ENCODE measurements at regions not wholly inside any gene's neighbourhood (a gene's known extent, or its start where the extent isn't known, plus 50 kb on each side); places are given as distances from the start of the nearest gene placed in this dataset.

DNA sequence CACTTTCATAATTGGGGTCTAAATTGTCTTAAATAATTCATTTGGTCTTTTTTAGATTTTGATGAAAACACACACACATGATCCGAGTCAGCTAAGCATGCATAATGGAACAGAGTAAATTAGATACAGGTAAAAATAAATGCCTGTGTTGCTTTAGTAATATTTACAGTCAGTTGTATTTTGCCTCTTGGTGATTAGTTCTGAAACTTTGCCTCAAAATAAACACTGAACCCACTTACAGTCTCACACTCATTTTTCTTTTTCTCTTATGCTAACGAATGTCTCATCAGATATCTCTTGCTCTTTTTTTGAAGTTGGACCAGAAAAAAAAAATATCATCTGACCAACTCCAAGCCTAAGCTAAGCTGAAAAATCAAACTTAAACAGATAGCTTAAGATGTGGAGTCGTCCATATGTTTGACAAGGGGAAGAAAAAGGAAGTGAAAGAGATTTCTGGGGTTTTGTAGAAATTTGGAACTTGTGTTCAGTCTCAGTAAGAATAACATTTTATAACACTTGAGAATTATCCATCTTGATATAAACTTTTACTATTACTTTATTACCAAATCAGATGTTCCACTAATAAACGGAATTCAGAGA, 592.5 kb downstream of the RPL10L start:
- peaks cover 0 to 2% of the 10 kb centered on the region in 2 donors for H3K9me3 ChIP-seq (ENCODE audit: control insufficient read depth in 1 of 2, low read length in 2 of 2)
- no peaks in the 10 kb centered on the region for H3K36me3 ChIP-seq (ENCODE audit: control insufficient read depth in 1 of 2, insufficient read depth in 2 of 2, low read length in 2 of 2)
- no peak overlapping the region for H3K27ac ChIP-seq (ENCODE audit: low read length)
- H3K4me3 ChIP-seq (ENCODE audit: low read depth in 1 of 2, low read length in 2 of 2) = no peak overlapping the region
- no peaks in the 10 kb centered on the region for H3K27me3 ChIP-seq (ENCODE audit: low read depth, low read length)
- H3K4me1 ChIP-seq (ENCODE audit: control insufficient read depth in 1 of 2, insufficient read depth in 2 of 2, low read length in 2 of 2) = no peaks in the 10 kb centered on the region

DNA sequence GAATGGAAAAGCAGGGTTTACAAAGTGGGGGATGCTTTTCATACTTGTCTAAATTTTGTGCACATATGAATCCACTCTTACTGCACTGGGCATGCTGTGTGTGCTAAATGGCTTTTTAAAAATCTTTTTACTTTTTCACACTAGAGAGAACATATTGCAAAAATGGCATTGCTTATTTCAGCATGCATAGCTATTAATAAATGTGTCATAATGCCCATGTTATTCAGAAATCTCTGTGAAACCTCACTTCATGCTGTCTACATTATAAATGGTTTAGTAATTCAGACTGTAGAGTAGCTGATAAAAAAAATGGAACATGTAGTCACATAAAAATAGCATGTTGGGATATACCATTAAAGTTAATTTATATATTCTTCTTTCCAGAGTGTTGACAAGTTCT, 593.8 kb downstream of the RPL10L start:
- Histone ChIP-seq H3K9me3 (ENCODE audit: control insufficient read depth in 1 of 2, low read length in 2 of 2) (peaks cover 0 to 2% of the 10 kb centered on the region in 2 donors), H3K27me3 (ENCODE audit: low read depth, low read length) (no peaks in the 10 kb centered on the region), H3K4me1 (ENCODE audit: control insufficient read depth in 1 of 2, insufficient read depth in 2 of 2, low read length in 2 of 2) (no peaks in the 10 kb centered on the region), H3K27ac (ENCODE audit: low read length) (no peak overlapping the region), H3K36me3 (ENCODE audit: control insufficient read depth in 1 of 2, insufficient read depth in 2 of 2, low read length in 2 of 2) (no peaks in the 10 kb centered on the region), H3K4me3 (ENCODE audit: low read depth in 1 of 2, low read length in 2 of 2) (no peak overlapping the region)

DNA sequence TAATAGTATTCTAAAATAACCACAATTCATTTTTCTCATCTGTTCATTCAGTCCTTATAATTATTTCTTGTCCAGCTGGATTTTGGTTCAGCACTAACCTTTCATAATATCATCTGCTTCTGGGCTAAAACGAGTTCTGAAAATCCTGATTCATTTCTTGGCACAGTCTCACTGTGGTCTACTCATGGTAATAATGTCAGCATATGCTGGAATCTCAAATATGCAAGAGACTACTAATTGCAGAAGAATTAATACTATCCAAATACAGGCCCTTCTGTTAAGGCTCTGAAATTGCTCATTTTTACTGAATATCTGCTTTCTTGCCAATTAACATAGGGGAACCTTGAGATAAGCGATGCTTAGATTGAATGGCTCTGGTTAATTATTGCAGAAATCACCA, 597.1 kb downstream of the RPL10L start:
- Histone ChIP-seq H3K27me3 (ENCODE audit: low read depth, low read length) (no peaks in the 10 kb centered on the region), H3K4me1 (ENCODE audit: control insufficient read depth in 1 of 2, insufficient read depth in 2 of 2, low read length in 2 of 2) (no peaks in the 10 kb centered on the region)

DNA sequence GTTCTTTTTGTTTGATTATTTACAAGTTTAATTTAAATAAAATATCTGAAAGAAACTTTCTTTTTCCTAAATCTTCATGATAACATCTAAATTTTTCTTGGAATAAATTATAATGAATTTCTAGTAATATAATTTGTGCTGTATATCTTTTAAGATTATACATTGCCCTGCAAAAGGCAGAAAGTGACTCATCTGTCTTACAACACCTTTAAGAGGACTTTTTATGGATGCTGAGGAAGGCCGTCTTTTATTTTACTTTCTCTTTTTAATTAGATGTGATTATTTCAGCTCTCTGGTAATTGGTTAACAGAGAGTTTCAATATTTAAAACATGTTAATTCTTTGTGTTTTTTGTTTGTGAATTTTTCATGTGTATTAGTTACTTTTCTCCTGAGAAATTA, 598.4 kb downstream of the RPL10L start:
- Histone ChIP-seq H3K4me1 (ENCODE audit: control insufficient read depth in 1 of 2, insufficient read depth in 2 of 2, low read length in 2 of 2) (no peaks in the 10 kb centered on the region), H3K4me3 (ENCODE audit: low read depth in 1 of 2, low read length in 2 of 2) (no peak overlapping the region), H3K9me3 (ENCODE audit: control insufficient read depth in 1 of 2, low read length in 2 of 2) (no peaks in the 10 kb centered on the region), H3K27me3 (ENCODE audit: low read depth, low read length) (no peaks in the 10 kb centered on the region), H3K36me3 (ENCODE audit: control insufficient read depth in 1 of 2, insufficient read depth in 2 of 2, low read length in 2 of 2) (no peaks in the 10 kb centered on the region), H3K27ac (ENCODE audit: low read length) (no peak overlapping the region)

More for the DNA sequence above, 597.1 kb downstream of the RPL10L start:
- Histone ChIP-seq H3K9me3 (ENCODE audit: control insufficient read depth in 1 of 2, low read length in 2 of 2) (no peaks in the 10 kb centered on the region), H3K4me3 (ENCODE audit: low read depth in 1 of 2, low read length in 2 of 2) (no peak overlapping the region), H3K27ac (ENCODE audit: low read length) (no peak overlapping the region), H3K36me3 (ENCODE audit: control insufficient read depth in 1 of 2, insufficient read depth in 2 of 2, low read length in 2 of 2) (no peaks in the 10 kb centered on the region)

DNA sequence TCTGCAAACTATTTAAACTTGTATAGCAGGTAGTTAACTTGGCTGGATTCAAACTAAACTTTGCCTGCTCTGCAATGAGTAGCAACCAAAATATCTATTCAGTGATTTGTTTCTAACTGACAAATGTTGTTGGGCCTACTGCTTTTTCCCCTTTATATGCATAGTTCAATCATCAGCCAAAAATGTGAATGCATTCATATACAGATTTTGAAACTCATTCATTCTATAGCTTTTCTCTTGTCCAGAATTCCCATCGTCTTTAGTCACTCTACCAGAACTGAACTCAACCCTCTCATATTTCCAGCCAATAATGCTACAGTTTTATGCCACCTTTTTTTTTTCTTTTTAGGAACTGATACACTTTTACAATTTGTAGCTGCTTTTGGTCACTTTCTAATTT, 599.8 kb downstream of the RPL10L start:
- Histone ChIP-seq H3K4me3 (ENCODE audit: low read depth in 1 of 2, low read length in 2 of 2) (no peak overlapping the region), H3K27ac (ENCODE audit: low read length) (no peak overlapping the region), H3K36me3 (ENCODE audit: control insufficient read depth in 1 of 2, insufficient read depth in 2 of 2, low read length in 2 of 2) (no peaks in the 10 kb centered on the region), H3K4me1 (ENCODE audit: control insufficient read depth in 1 of 2, insufficient read depth in 2 of 2, low read length in 2 of 2) (no peaks in the 10 kb centered on the region), H3K27me3 (ENCODE audit: low read depth, low read length) (no peaks in the 10 kb centered on the region), H3K9me3 (ENCODE audit: control insufficient read depth in 1 of 2, low read length in 2 of 2) (peaks cover 0 to 3% of the 10 kb centered on the region in 2 donors)

DNA sequence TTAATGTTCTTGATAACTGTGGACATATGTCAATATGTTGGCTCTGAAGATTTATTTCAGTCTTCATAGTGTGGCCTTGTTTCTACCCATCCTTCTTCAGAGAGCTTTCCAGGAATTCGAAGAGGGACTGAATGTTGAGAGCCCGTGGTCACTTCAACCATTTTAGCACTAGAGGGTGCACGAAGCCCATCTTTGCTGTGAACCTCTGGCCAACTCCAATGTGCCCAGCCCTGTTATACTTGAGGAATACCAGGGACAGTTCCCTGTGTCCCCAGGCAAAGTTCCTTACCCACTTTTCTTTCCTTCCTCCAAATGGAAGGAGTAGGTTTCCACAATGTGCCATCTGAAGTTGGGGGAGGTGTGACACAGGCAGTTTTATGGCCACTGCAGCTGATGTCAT, 603.5 kb downstream of the RPL10L start:
- H3K27me3 ChIP-seq (ENCODE audit: low read depth, low read length) = no peaks in the 10 kb centered on the region
- H3K4me1 ChIP-seq (ENCODE audit: control insufficient read depth in 1 of 2, insufficient read depth in 2 of 2, low read length in 2 of 2) = no peaks in the 10 kb centered on the region
- no peak overlapping the region for H3K27ac ChIP-seq (ENCODE audit: low read length)
- no peak overlapping the region for H3K4me3 ChIP-seq (ENCODE audit: low read depth in 1 of 2, low read length in 2 of 2)
- H3K36me3 ChIP-seq (ENCODE audit: control insufficient read depth in 1 of 2, insufficient read depth in 2 of 2, low read length in 2 of 2) = no peaks in the 10 kb centered on the region
- peaks cover 0 to 3% of the 10 kb centered on the region in 2 donors for H3K9me3 ChIP-seq (ENCODE audit: control insufficient read depth in 1 of 2, low read length in 2 of 2)

DNA sequence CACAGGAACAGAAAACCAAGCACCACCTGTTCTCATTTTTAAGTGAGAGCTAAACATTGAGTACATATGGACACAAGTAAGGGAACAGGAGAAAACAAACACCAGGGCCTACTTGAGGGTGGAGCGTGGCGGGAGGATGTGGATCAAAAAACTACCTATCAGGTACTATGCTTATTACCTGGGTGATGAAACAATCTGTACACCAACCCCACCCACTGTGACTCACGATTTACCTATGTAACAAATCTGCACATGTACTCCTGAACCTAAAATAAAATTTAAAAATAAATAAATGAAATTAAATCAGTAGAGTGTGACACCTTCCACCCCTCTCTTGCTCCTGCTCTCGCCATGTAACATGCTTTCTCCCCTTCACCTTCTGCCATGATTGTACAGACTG, 615.5 kb downstream of the RPL10L start:
- H3K4me1 ChIP-seq (ENCODE audit: control insufficient read depth in 1 of 2, insufficient read depth in 2 of 2, low read length in 2 of 2) = no peaks in the 10 kb centered on the region
- H3K27me3 ChIP-seq (ENCODE audit: low read depth, low read length) = no peaks in the 10 kb centered on the region
- H3K9me3 ChIP-seq (ENCODE audit: control insufficient read depth in 1 of 2, low read length in 2 of 2) = no peaks in the 10 kb centered on the region
- H3K36me3 ChIP-seq (ENCODE audit: control insufficient read depth in 1 of 2, insufficient read depth in 2 of 2, low read length in 2 of 2) = no peaks in the 10 kb centered on the region
- no peak overlapping the region for H3K4me3 ChIP-seq (ENCODE audit: low read depth in 1 of 2, low read length in 2 of 2)
- no peak overlapping the region for H3K27ac ChIP-seq (ENCODE audit: low read length)

DNA sequence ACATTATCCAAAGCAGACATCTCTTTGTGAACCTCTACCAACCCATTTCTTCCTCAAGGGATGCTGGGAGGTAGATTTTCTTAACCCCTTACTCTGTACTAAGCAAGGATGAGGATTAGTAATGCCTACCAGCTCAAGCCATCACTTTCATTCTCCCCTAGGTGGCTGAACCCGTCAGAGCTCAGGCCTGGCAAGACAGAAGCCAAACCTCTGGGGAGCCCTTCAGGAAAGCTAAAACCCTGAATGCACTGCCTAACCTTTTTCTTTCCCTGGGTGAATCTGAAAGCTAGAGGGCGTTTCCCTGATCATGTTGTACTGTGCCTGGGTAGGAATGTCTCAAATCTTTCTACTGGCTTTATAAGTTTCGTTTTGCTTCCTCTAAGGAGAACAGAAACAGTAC, 617.3 kb downstream of the RPL10L start:
- no peaks in the 10 kb centered on the region for H3K9me3 ChIP-seq (ENCODE audit: control insufficient read depth in 1 of 2, low read length in 2 of 2)
- H3K27me3 ChIP-seq (ENCODE audit: low read depth, low read length) = no peaks in the 10 kb centered on the region
- no peaks in the 10 kb centered on the region for H3K4me1 ChIP-seq (ENCODE audit: control insufficient read depth in 1 of 2, insufficient read depth in 2 of 2, low read length in 2 of 2)
- H3K4me3 ChIP-seq (ENCODE audit: low read depth in 1 of 2, low read length in 2 of 2) = no peak overlapping the region
- H3K36me3 ChIP-seq (ENCODE audit: control insufficient read depth in 1 of 2, insufficient read depth in 2 of 2, low read length in 2 of 2) = no peaks in the 10 kb centered on the region
- H3K27ac ChIP-seq (ENCODE audit: low read length) = no peak overlapping the region

DNA sequence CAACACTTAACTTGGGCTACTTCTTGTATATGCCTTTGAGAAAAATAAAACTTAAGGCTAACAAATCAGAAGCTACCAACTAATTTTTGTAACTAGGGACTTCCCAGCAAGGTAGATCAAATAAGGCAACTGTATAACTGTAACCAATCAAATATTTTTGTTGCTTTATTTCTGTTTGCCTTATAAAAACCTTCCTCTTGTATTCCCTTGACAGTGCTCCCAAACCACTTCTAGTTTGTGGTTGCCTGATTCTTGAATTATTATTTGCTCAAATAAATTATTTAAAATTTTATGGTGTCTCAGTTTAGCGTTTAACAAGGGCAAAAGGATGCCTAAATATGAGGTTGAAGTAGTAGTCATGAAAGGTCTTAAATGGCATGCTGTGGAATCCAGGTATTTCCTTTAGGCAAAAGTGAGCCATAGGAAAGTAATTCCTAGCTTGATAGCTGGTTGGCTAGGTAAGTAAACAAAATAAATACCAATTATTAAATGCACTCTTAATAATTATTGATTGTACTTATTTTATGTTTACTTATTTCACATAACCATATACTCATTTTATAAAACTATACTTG, 632.6 kb downstream of the RPL10L start:
- no peaks in the 10 kb centered on the region for H3K27me3 ChIP-seq (ENCODE audit: low read depth, low read length)

DNA sequence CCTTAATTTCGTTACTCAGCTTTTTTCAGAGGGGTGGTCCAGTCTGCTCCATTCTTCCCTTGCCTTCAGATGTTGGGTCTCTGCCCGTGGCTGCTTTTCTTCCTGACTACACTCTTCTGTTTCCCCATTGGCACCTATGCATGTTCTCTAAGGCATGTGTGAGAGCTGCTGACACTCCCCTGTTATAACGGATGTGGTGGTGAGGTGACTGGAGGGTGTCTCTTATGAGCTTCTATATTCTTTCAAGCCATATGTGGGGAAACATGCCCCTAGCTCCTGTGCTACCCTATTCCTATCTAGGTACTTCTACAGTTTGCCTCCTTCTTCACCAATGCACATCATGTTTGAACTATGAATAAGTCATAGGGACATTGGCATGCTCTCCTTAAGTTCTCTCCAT, 643.2 kb downstream of the RPL10L start:
- no peaks in the 10 kb centered on the region for H3K27me3 ChIP-seq (ENCODE audit: low read depth, low read length)
- H3K4me1 ChIP-seq (ENCODE audit: control insufficient read depth in 1 of 2, insufficient read depth in 2 of 2, low read length in 2 of 2) = no peaks in the 10 kb centered on the region
- H3K4me3 ChIP-seq (ENCODE audit: low read depth in 1 of 2, low read length in 2 of 2) = no peak overlapping the region
- H3K27ac ChIP-seq (ENCODE audit: low read length) = no peak overlapping the region
- H3K36me3 ChIP-seq (ENCODE audit: control insufficient read depth in 1 of 2, insufficient read depth in 2 of 2, low read length in 2 of 2) = no peaks in the 10 kb centered on the region
- H3K9me3 ChIP-seq (ENCODE audit: control insufficient read depth in 1 of 2, low read length in 2 of 2) = peaks cover 0 to 3% of the 10 kb centered on the region in 2 donors

More for the DNA sequence above, 632.6 kb downstream of the RPL10L start:
- H3K4me1 ChIP-seq (ENCODE audit: control insufficient read depth in 1 of 2, insufficient read depth in 2 of 2, low read length in 2 of 2) = no peaks in the 10 kb centered on the region
- no peaks in the 10 kb centered on the region for H3K36me3 ChIP-seq (ENCODE audit: control insufficient read depth in 1 of 2, insufficient read depth in 2 of 2, low read length in 2 of 2)
- no peak overlapping the region for H3K4me3 ChIP-seq (ENCODE audit: low read depth in 1 of 2, low read length in 2 of 2)
- H3K27ac ChIP-seq (ENCODE audit: low read length) = no peak overlapping the region
- no peaks in the 10 kb centered on the region for H3K9me3 ChIP-seq (ENCODE audit: control insufficient read depth in 1 of 2, low read length in 2 of 2)

DNA sequence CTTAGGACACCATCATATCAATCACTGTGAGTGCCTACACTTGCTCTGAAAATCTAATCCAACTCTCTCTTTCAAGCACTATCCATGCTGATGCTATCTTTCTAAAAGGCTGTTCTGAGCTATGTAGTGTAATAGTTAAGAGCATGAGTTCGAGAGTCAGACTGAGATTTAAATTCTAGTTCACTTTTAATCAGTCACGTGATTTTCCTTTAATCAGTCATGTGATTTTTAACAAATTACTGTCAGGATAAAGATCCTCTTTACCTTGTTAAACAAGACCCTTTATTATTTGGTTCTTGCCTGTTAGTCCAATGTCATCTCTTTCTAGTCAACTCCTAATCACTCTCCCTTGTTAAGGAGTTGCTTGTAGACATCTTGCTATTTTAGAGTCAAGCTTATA, 653.0 kb downstream of the RPL10L start:
- Histone ChIP-seq H3K27me3 (ENCODE audit: low read depth, low read length) (no peaks in the 10 kb centered on the region), H3K4me3 (ENCODE audit: low read depth in 1 of 2, low read length in 2 of 2) (no peak overlapping the region), H3K4me1 (ENCODE audit: control insufficient read depth in 1 of 2, insufficient read depth in 2 of 2, low read length in 2 of 2) (no peaks in the 10 kb centered on the region), H3K27ac (ENCODE audit: low read length) (no peak overlapping the region), H3K36me3 (ENCODE audit: control insufficient read depth in 1 of 2, insufficient read depth in 2 of 2, low read length in 2 of 2) (no peaks in the 10 kb centered on the region), H3K9me3 (ENCODE audit: control insufficient read depth in 1 of 2, low read length in 2 of 2) (no peaks in the 10 kb centered on the region)

DNA sequence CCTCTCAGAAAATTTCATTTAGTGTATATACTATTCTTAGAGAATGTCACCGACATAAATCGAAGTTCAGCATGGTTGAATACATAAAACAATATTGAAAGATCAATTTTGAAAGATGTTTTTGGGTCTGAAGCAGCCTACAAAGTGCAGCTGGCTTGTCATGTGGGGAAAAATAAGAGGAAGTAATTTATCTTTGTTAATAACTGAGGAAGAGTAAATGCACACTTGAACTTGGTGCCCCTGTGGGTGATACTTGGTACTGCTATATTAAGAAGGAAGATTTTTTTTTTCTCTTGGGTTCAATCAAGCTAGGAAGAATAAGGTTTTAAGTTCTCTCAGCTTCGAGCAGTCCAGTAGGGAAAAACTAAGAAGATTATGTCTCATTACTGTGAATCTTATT, 661.3 kb downstream of the RPL10L start:
- no peaks in the 10 kb centered on the region for H3K36me3 ChIP-seq (ENCODE audit: control insufficient read depth in 1 of 2, insufficient read depth in 2 of 2, low read length in 2 of 2)
- no peak overlapping the region for H3K4me3 ChIP-seq (ENCODE audit: low read depth in 1 of 2, low read length in 2 of 2)

More for the DNA sequence above, 661.3 kb downstream of the RPL10L start:
- Histone ChIP-seq H3K9me3 (ENCODE audit: control insufficient read depth in 1 of 2, low read length in 2 of 2) (no peaks in the 10 kb centered on the region), H3K27me3 (ENCODE audit: low read depth, low read length) (no peaks in the 10 kb centered on the region), H3K4me1 (ENCODE audit: control insufficient read depth in 1 of 2, insufficient read depth in 2 of 2, low read length in 2 of 2) (no peaks in the 10 kb centered on the region), H3K27ac (ENCODE audit: low read length) (no peak overlapping the region)
